IPS DF 6.9 (cell line): ENCODE measurements at regions not wholly inside any gene's neighbourhood (a gene's known extent, or its start where the extent isn't known, plus 50 kb on each side); places are given as distances from the start of the nearest gene placed in this dataset.

Experiments used
- DNase-seq: peaks from one replicate; pipeline ENCODE4 v3.0.0-alpha.2; 2013; ENCODE audit warnings: low read depth, low spot score
- H3K27ac ChIP-seq: one replicate; pipeline ENCODE4 v1.5.1; 2013; ENCODE audit warnings: low read length, control low read depth
- H3K27me3 ChIP-seq: 2 replicates; pipeline ENCODE4 v1.6.1; 2013; ENCODE audit warnings: mild to moderate bottlenecking, low read length; ENCODE audit not compliant: control insufficient read depth, insufficient read depth
- H3K36me3 ChIP-seq: 2 replicates; pipeline ENCODE4 v1.6.1; 2013; ENCODE audit warnings: low read length; ENCODE audit not compliant: control insufficient read depth, insufficient read depth
- H3K4me1 ChIP-seq: 2 replicates; pipeline ENCODE4 v1.6.1; 2013; ENCODE audit warnings: low read length; ENCODE audit not compliant: control insufficient read depth, insufficient read depth
- H3K4me3 ChIP-seq: 2 replicates; pipeline ENCODE4 v1.5.1; 2013; ENCODE audit warnings: mild to moderate bottlenecking, low read length
- H3K9me3 ChIP-seq: 2 replicates; pipeline ENCODE4 v1.6.1; 2013; ENCODE audit warnings: low read length, inconsistent platforms; ENCODE audit not compliant: control insufficient read depth, insufficient read depth
- WGBS: extraction: QIAGEN DNeasy Blood & Tissue Kit; methylation state at CpG from one replicate; pipeline ENCODE4 v1.1.7; 2013; ENCODE audit warnings: mixed read lengths, missing lambda C conversion rate; ENCODE audit not compliant: insufficient read length, insufficient coverage; 5-methylcytosine and 5-hydroxymethylcytosine counted together

DNA sequence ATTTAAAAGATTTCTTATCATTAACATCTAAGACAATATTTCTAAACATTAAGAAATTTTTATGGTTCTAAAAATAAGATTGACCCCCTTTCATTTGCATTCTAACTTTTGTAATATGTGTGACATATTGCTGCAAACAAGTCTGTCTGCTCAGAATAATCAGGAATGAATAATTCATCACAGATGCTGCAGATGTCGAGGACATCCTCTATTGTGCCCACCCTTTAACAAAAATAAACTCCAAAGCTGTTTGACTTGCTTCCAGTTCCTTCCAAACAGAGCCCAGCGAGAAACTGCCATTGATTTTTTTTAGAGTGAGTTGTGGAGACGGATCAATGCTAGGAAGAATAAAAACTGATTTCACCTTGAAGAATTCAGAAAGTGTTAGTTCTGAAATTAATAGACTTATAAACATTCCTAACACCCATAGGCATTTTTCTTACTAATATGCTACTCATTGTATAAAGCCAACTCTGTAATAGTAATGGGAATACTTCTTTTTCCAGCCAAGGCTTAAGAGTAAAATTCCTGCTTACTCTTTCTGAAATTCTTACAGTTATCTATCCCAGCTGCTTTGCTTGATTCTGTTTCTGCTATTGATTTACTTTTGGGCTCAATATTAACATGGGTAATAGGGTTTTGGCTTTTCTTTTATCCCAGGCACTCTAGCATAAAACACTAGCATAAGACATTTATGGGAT, 244.8 kb upstream of the FAM83B start:
- no peaks in the 10 kb centered on the region for H3K27me3 ChIP-seq
- H3K4me3 ChIP-seq: no peak overlapping the region
- no peak overlapping the region for H3K27ac ChIP-seq
- no peaks in the 10 kb centered on the region for H3K9me3 ChIP-seq
- no peak for DNase-seq
- WGBS: no CpG with 5 or more reads among the region's 3 CpGs
- no peaks in the 10 kb centered on the region for H3K36me3 ChIP-seq
- H3K4me1 ChIP-seq: no peaks in the 10 kb centered on the region

- H3K4me1 ChIP-seq: no peaks in the 10 kb centered on the region
- no peaks in the 10 kb centered on the region for H3K27me3 ChIP-seq
- no peaks in the 10 kb centered on the region for H3K9me3 ChIP-seq
- DNase-seq: no peak
- H3K4me3 ChIP-seq: no peak overlapping the region
- no CpG with 5 or more reads among the region's 3 CpGs for WGBS
- no peak overlapping the region for H3K27ac ChIP-seq
- H3K36me3 ChIP-seq: no peaks in the 10 kb centered on the region
Observed at GRCh38 chr6:54602591-54602990, 244.0 kb upstream of the FAM83B start.

DNA sequence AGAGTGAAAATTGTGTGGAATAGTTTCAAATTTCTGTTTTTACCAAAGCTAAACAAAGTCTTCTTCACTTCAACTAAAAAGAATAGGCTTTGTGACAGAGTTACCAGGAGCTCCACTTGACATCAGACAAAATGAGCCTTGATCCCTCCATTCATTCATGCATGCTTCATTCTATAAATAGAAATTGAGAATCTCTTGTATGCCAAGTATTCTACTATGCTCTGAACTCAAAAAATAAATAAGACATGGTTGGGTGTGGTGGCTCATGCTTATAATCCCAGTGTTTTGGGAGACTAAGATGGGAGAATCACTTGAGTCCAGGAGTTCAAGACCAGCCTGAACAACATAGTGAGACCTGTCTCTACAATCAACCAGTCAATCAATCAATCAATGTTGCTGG, 236.6 kb upstream of the FAM83B start:
- H3K4me3 ChIP-seq: no peak overlapping the region
- no peaks in the 10 kb centered on the region for H3K27me3 ChIP-seq
- no peaks in the 10 kb centered on the region for H3K4me1 ChIP-seq
- no peaks in the 10 kb centered on the region for H3K36me3 ChIP-seq
- H3K27ac ChIP-seq: no peak overlapping the region
- DNase-seq: no peak
- no peaks in the 10 kb centered on the region for H3K9me3 ChIP-seq

DNA sequence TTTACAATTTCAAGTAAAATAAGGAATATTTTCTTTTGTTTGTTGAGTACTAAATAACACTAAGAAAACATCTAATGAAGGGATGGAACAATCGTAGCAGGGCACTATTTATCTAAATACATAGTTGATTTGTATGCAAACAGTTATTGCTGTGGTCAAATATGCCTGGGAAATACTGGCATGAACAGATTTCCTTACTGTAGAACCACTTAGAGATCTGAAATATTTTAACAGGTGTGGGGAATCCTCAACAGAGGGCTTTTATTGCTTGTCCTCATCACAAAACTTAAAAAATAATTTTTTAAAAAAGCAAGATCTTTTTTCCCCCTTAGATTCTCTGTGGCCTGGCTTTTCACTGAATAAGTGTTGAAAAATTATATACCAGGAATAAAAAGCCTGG, 233.0 kb upstream of the FAM83B start:
- no peaks in the 10 kb centered on the region for H3K36me3 ChIP-seq
- no peak for DNase-seq
- H3K4me3 ChIP-seq: no peak overlapping the region
- H3K9me3 ChIP-seq: no peaks in the 10 kb centered on the region
- WGBS: no CpG with 5 or more reads among the region's 1 CpG
- H3K27me3 ChIP-seq: no peaks in the 10 kb centered on the region
- H3K4me1 ChIP-seq: no peaks in the 10 kb centered on the region
- H3K27ac ChIP-seq: no peak overlapping the region

- H3K27ac ChIP-seq: no peak overlapping the region
- no peaks in the 10 kb centered on the region for H3K9me3 ChIP-seq
- H3K4me1 ChIP-seq: no peaks in the 10 kb centered on the region
- no peaks in the 10 kb centered on the region for H3K27me3 ChIP-seq
- no peak overlapping the region for H3K4me3 ChIP-seq
- H3K36me3 ChIP-seq: no peaks in the 10 kb centered on the region
- no CpG with 5 or more reads among the region's 9 CpGs for WGBS
- DNase-seq: no peak
Observed at GRCh38 chr6:54614499-54615195, 231.9 kb upstream of the FAM83B start.

DNA sequence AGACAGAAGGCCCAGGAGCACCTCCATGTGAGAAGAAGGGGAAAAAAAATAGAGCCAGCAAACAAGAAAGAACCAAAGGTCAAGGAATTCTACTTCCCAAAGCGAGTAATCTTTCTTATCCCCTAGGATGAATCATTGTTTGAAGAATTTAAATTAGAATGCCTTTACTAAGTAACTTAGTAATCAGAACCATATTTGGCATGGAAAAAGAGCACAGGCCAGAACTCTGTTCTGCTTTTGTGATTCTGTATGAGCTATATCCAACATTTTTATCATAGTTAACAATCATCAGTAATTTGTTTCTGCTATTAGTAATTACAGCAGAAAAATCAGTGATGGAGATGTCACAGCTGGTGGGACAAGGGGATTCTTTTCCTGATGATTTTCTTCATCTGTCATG, 228.8 kb upstream of the FAM83B start:
- no peak for DNase-seq
- no CpG with 5 or more reads among the region's 1 CpG for WGBS
- Histone ChIP-seq H3K36me3 (no peaks in the 10 kb centered on the region), H3K4me3 (no peak overlapping the region), H3K4me1 (no peaks in the 10 kb centered on the region), H3K9me3 (no peaks in the 10 kb centered on the region), H3K27me3 (no peaks in the 10 kb centered on the region), H3K27ac (no peak overlapping the region)

- no peaks in the 10 kb centered on the region for H3K36me3 ChIP-seq
- no peaks in the 10 kb centered on the region for H3K9me3 ChIP-seq
- DNase-seq: no peak
- no peaks in the 10 kb centered on the region for H3K27me3 ChIP-seq
- no peak overlapping the region for H3K27ac ChIP-seq
- H3K4me3 ChIP-seq: no peak overlapping the region
- H3K4me1 ChIP-seq: no peaks in the 10 kb centered on the region
Observed at GRCh38 chr6:54618572-54618971, 228.0 kb upstream of the FAM83B start.

DNA sequence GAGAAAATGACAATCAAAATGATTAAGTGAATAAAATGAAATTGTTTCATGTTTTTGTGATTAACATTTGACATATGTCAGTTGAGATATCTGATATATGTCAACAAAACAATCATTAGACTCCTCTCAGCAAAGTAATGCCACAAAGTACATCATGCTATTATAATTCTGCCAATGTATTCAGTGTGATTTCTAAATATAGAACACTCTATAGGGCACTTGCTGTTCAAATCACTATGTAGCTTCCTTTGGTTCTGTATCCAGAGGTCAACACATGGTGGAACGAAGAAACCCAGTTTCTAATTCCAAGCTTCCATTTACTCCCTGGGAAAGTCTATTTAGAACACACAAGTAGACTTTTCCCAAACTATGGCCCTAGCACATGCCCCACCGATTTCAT, 227.5 kb upstream of the FAM83B start:
- WGBS: no CpG with 5 or more reads among the region's 2 CpGs
- DNase-seq: no peak
- Histone ChIP-seq H3K4me3 (no peak overlapping the region), H3K9me3 (no peaks in the 10 kb centered on the region), H3K27ac (no peak overlapping the region), H3K27me3 (no peaks in the 10 kb centered on the region), H3K4me1 (no peaks in the 10 kb centered on the region), H3K36me3 (no peaks in the 10 kb centered on the region)

GRCh38 chr6:54621285-54621684, 225.3 kb upstream of the FAM83B start:
- Histone ChIP-seq H3K9me3 (no peaks in the 10 kb centered on the region), H3K27ac (no peak overlapping the region), H3K27me3 (no peaks in the 10 kb centered on the region), H3K4me3 (no peak overlapping the region), H3K36me3 (no peaks in the 10 kb centered on the region), H3K4me1 (no peaks in the 10 kb centered on the region)
- peak; percentile 18 for DNase-seq

- H3K27ac ChIP-seq: no peak overlapping the region
- no peak for DNase-seq
- WGBS: no CpG with 5 or more reads among the region's 1 CpG
Observed at GRCh38 chr6:54624216-54624615, 222.4 kb upstream of the FAM83B start.

GRCh38 chr6:54624779-54625178, 221.8 kb upstream of the FAM83B start:
- no CpG with 5 or more reads among the region's 5 CpGs for WGBS
- no peaks in the 10 kb centered on the region for H3K4me1 ChIP-seq
- H3K9me3 ChIP-seq: no peaks in the 10 kb centered on the region
- DNase-seq: no peak
- no peak overlapping the region for H3K4me3 ChIP-seq
- no peaks in the 10 kb centered on the region for H3K27me3 ChIP-seq
- no peak overlapping the region for H3K27ac ChIP-seq
- H3K36me3 ChIP-seq: no peaks in the 10 kb centered on the region

More at GRCh38 chr6:54624216-54624615, 222.4 kb upstream of the FAM83B start:
- no peak overlapping the region for H3K4me3 ChIP-seq
- no peaks in the 10 kb centered on the region for H3K4me1 ChIP-seq
- H3K27me3 ChIP-seq: no peaks in the 10 kb centered on the region
- H3K36me3 ChIP-seq: no peaks in the 10 kb centered on the region
- no peaks in the 10 kb centered on the region for H3K9me3 ChIP-seq
